ENCODE measurements at regions not wholly inside any gene's neighbourhood (a gene's known extent, or its start where the extent isn't known, plus 50 kb on each side); places are given as distances from the start of the nearest gene placed in this dataset.
"Not testable (repeated sequence)": the region's sequence is repeated elsewhere in the genome, so short reads cannot be mapped to it uniquely, and the experiment has no call there.

- H3K27me3 ChIP-seq (ENCODE audit: insufficient read depth, low read depth, low read length); H3K9ac ChIP-seq (ENCODE audit: low read length); H3K4me3 ChIP-seq (ENCODE audit: low read length); H3K36me3 ChIP-seq (ENCODE audit: insufficient read depth, low read length); H3K27ac ChIP-seq (ENCODE audit: low read length); H3F3A ChIP-seq (ENCODE audit: insufficient read depth, low read length, poor library complexity, severe bottlenecking); H4K20me1 ChIP-seq (ENCODE audit: insufficient read depth); H3K9me3 ChIP-seq (ENCODE audit: low read length); H3K4me2 ChIP-seq (ENCODE audit: low read length); H2AFZ ChIP-seq (ENCODE audit: low read depth, low read length); H3K79me2 ChIP-seq (replicated peaks; ENCODE audit: insufficient read depth, low read length); H3K9me2 ChIP-seq (ENCODE audit: insufficient read depth, low read length): not testable (repeated sequence)
Measured at GRCh38 chr13:55055666-55056065, 2027.1 kb downstream of the OLFM4 start.

- no peaks in the 10 kb centered on the region for H3K27me3 ChIP-seq (ENCODE audit: insufficient read depth, low read depth, low read length)
- H3K9ac ChIP-seq (ENCODE audit: low read length), result no peak overlapping the region
- no peak overlapping the region for H3K4me2 ChIP-seq (ENCODE audit: low read length)
- no peak for TF ChIP-seq EZH2 (IDR thresholded peaks at IDR 0.05; ENCODE audit: borderline replicate concordance, insufficient read depth, low read length, poor library complexity, severe bottlenecking)
- no peaks in the 10 kb centered on the region for H3K36me3 ChIP-seq (ENCODE audit: insufficient read depth, low read length)
- H3K79me2 ChIP-seq (replicated peaks; ENCODE audit: insufficient read depth, low read length), result no peaks in the 10 kb centered on the region
- H3K9me3 ChIP-seq (ENCODE audit: low read length), result no peaks in the 10 kb centered on the region
- H2AFZ ChIP-seq (ENCODE audit: low read depth, low read length), result no peak overlapping the region
- no peaks in the 10 kb centered on the region for H3F3A ChIP-seq (ENCODE audit: insufficient read depth, low read length, poor library complexity, severe bottlenecking)
- no peak overlapping the region for H3K4me3 ChIP-seq (ENCODE audit: low read length)
- no peak overlapping the region for H3K27ac ChIP-seq (ENCODE audit: low read length)
- H3K9me2 ChIP-seq (ENCODE audit: insufficient read depth, low read length), result no peaks in the 10 kb centered on the region
- H4K20me1 ChIP-seq (ENCODE audit: insufficient read depth), result no peaks in the 10 kb centered on the region
Measured at GRCh38 chr13:55062662-55063061, 2034.0 kb downstream of the OLFM4 start.

- TF ChIP-seq POLR2AphosphoS5 (IDR thresholded peaks at IDR 0.05) (no peak), RAD21 (conservative IDR thresholded peaks at IDR 0.05) (no peak), EP300 (conservative IDR thresholded peaks at IDR 0.05; ENCODE audit: poor library complexity, severe bottlenecking) (no peak), REST (IDR thresholded peaks at IDR 0.05; ENCODE audit: borderline replicate concordance) (no peak), TAF1 (IDR thresholded peaks at IDR 0.05; ENCODE audit: low read depth) (no peak), CTCF (IDR thresholded peaks at IDR 0.05; ENCODE audit: poor library complexity, severe bottlenecking) (no peak), SMC3 (conservative IDR thresholded peaks at IDR 0.05; ENCODE audit: poor library complexity) (no peak), EZH2 (IDR thresholded peaks at IDR 0.05; ENCODE audit: borderline replicate concordance, insufficient read depth, low read length, poor library complexity, severe bottlenecking) (no peak), MXI1 (conservative IDR thresholded peaks at IDR 0.05; ENCODE audit: poor library complexity, severe bottlenecking) (no peak)
- Histone ChIP-seq H3K4me2 (ENCODE audit: low read length) (no peak overlapping the region), H3K9ac (ENCODE audit: low read length) (no peak overlapping the region), H3K79me2 (replicated peaks; ENCODE audit: insufficient read depth, low read length) (no peaks in the 10 kb centered on the region), H4K20me1 (ENCODE audit: insufficient read depth) (no peaks in the 10 kb centered on the region), H3K27me3 (ENCODE audit: insufficient read depth, low read depth, low read length) (no peaks in the 10 kb centered on the region), H3F3A (ENCODE audit: insufficient read depth, low read length, poor library complexity, severe bottlenecking) (no peaks in the 10 kb centered on the region), H3K27ac (ENCODE audit: low read length) (no peak overlapping the region), H3K9me2 (ENCODE audit: insufficient read depth, low read length) (no peaks in the 10 kb centered on the region), H2AFZ (ENCODE audit: low read depth, low read length) (no peak overlapping the region), H3K4me3 (ENCODE audit: low read length) (no peak overlapping the region), H3K36me3 (ENCODE audit: insufficient read depth, low read length) (no peaks in the 10 kb centered on the region), H3K9me3 (ENCODE audit: low read length) (no peaks in the 10 kb centered on the region)
Measured at GRCh38 chr13:55067946-55068345, 2039.3 kb downstream of the OLFM4 start.
